ENCODE measurements at regions not wholly inside any gene's neighbourhood (a gene's known extent, or its start where the extent isn't known, plus 50 kb on each side); places are given as distances from the start of the nearest gene placed in this dataset.
"Not testable (repeated sequence)": the region's sequence is repeated elsewhere in the genome, so short reads cannot be mapped to it uniquely, and the experiment has no call there.

DNA sequence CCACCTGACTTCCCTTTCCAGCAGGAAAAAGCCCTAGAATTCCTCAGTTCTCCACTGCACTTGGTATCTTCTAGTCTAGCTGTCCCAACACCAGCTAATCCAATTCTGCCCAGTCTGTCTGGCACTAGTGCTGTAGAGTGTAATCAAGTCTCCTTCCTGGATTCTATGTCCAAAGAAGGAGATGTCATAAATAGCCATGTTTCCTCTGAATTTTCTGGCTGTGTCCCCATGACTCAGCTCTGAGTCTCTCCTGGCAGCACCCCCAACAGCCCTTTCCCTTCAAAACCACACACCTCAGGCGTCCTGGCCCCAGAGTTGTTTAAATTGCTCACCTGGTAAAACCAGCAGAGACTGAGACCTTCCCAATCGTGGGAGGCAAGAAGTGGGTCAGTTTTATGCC, 197.2 kb downstream of the GRXCR1 start:
- DNase-seq (ENCODE audit: low read depth in 2 of 3, low spot score in 1 of 3): no peak

DNA sequence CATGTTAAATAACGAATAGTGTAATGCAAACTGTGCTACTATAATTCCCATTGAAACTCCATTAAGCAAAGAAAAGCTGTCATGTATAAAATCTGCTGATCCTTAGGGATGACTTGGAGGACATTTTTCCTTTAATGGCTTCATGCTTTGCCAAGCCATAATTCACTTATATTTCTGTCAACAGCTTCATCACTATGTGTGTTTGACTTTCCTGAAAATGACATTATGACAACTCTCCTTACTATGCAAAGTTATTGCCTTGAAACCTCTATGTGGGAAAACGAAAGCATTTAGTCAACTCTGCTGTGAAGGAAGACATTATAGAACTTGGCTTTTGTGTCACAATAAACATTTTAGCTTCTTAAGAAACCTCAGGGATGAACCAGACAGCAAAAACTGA, 210.5 kb downstream of the GRXCR1 start:
- DNase-seq (ENCODE audit: low read depth in 2 of 3, low spot score in 1 of 3): no peak

DNA sequence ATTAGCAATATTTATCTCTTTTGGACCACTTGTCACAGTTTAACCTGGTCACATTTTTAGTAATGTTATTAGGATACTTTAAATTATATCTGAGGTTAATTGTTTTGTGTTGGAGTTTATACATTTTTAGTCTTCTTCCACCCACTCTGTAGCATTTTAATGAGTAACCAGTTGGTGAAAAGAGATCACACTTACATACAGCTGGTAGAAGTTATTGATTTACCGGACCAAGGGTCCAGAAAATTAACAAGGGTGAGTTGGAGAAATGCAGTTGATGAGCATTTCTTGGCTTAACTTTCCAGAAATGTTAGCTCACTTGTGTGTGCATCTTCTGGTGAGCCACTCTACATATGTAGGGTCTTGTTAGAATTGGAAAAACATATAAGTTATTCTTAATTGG, 219.6 kb downstream of the GRXCR1 start:
- no peak for DNase-seq (ENCODE audit: low read depth in 2 of 3, low spot score in 1 of 3)

DNA sequence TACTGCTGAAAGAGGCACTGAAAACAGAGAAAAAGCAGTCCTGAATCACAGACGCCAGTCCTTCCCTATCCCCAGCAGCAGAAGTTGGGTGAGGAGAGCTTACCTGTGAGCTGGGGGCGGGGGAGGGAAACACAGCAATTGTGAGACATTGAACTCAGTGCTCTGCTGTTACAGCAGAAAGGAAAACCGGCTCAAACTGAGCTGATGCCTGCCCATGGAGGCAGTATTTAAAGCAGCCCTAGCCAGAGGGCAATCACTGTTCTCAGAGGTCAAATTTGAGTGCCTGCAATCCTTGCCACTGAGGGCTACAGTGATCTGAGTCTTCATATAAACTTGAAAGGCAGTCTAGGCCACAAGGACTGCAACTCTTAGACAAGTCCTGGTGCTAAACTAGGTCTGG, 220.7 kb downstream of the GRXCR1 start:
- no peak for DNase-seq (ENCODE audit: low read depth in 2 of 3, low spot score in 1 of 3)

DNA sequence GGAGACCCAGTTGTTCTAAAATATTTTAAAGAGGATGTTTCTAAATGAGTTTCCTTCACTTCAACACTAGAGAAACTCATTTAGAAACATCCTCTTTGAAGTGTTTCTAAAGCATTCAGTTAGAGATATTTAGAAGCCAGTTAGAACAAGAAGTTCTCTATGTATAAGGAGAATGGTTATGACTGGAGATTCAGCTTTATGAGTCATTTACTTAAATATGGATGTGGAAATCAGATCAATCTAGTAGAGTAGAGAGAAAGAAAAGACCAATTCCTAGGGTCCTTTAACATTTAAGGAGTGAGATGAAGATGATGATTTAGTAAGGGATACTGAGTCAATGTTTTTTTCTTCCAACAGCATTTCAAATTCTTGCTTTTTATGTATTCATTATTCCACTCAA, 234.1 kb downstream of the GRXCR1 start:
- no peak for DNase-seq (ENCODE audit: low read depth in 2 of 3, low spot score in 1 of 3)

DNA sequence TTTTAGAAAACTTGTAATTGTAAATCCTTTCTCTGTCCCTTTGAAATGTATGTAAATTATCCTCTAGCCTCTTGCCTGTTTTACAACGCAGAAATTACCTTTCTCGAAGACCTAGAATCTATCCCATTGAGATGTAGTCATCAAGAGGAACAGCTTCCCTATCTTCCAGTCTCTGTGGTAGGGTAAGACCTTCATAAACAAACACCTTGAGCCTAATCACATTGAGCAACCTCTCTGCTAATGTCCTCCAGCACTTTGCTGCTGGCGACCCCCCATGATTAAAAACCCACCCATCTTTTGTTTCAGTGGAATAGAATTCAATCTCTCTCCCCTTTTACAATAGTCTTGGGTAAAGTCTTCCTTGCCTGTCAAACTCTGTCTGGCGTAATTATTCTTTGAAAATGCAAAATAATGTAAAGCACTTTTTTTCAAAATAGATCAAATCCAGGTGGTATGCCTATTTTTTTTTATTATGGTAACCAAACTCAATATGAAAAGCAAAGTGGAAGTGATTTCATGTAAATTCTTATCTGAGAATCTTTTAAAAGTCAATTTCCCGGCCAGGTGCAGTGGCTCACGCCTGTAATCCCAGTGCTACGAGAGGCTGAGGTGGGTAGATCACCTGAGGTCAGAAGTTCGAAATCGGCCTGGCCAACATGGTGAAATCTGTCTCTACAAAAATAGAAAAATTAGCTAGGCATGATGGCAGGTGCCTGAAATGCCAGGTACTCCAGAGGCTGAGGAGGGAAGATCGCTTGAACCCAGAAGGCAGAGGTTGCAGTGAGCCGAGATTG, 237.9 kb downstream of the GRXCR1 start:
- DNase-seq (ENCODE audit: low read depth in 2 of 3, low spot score in 1 of 3): no peak

DNA sequence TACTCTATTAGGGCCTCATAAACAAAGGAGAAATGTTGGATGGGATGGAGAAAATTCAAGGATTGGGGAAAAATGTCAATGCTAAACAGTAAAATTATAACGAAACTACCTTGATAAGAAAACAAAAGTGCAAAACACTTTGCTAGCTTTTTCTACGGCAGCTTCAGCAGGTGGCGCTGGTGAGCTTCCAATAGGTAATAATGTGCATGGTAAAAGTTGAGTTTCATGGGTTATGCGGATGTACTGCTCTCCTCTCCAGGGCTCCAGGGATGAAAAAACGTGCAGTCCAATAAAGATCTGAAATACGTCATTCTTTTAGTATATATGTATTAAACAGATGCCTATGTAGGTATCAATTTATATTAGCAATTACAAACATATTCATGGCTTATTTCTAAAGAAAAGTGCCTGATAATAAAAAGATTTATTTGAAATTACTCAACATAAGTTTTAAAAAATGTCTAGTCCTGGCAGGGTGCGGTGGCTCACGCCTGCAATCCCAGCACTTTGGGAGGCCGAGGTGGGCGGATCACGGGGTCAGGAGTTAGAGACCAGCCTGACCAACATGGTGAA, 239.6 kb downstream of the GRXCR1 start:
- peak; percentile 9 to 33 (median 20) for DNase-seq (ENCODE audit: low read depth in 2 of 3, low spot score in 1 of 3)

DNA sequence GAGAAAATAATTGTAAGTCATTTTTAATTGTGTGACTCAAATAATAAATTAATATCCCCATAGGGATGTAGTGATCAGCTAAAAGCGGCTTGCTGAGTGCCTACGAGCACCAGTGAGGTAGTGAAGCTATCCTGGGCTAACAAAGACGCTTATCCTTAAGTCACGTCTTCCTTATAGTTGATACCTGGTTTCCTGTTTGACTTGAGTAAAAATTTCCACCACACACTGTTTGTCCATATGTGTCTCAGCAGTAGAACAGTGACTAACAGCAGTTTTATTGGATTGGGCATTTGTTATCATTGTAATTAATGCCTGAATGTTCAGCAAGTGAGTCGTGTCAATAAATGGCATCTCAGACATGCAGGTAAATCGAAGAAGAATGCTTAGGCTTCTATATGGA, 241.1 kb downstream of the GRXCR1 start:
- no peak for DNase-seq (ENCODE audit: low read depth in 2 of 3, low spot score in 1 of 3)

DNA sequence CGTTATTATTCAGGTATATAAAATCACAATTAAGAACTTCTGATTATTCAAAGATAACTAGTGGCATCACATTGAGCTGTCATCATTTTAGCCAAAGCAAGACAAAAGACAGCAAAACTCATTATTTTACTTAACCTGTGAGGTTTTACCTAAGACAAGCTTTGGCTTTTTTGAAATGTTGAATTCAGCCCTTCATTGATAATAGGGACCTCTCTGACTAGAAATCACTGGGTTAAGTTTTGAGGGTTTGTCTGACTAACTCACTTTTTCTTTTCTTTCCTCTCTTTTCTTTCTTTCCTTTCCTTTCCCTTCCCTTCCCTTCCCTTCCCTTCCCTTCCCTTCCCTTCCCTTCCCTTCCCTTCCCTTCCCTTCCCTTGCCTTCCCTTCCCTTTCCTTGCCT, 244.2 kb downstream of the GRXCR1 start:
- DNase-seq (ENCODE audit: low read depth in 2 of 3, low spot score in 1 of 3): no peak

DNA sequence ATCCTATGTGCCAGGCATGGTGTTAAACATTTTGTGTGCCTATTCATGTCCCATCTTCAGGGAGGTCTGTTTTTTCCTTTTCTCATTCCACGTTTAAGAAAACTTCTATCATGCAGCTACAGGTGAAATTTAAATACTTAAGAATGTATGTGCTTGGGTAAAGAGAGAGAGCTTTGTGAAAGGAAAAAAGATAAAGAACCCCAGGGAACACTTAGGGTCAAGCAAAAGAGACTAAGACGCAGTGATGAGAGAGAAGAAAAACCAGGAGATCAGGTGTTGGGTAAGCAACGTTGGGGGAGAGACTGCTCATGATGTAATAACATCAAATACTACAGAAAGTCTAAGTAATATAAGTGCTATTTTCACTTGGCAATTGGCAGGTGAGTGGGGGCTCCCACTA, 253.7 kb downstream of the GRXCR1 start:
- no peak for DNase-seq (ENCODE audit: low read depth in 2 of 3, low spot score in 1 of 3)

DNA sequence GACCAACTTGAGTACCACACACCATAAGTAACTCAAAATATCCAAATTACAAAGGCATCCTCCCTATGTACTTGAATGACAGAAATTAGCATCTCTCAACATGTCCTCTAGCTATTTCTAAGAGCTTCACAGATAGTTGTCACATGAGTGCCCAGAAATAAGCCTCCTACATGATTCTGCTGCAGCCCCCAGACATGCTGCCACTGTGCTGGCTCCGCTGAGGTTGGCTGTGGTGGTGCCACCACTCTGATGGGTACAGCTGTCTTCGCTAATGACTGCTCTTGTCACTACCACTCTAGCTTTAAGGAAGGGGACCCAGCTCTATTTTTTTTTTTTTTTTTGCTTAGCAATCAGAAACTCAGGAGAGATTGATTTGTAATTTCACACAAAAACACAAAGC, 256.0 kb downstream of the GRXCR1 start:
- no peak for DNase-seq (ENCODE audit: low read depth in 2 of 3, low spot score in 1 of 3)

DNA sequence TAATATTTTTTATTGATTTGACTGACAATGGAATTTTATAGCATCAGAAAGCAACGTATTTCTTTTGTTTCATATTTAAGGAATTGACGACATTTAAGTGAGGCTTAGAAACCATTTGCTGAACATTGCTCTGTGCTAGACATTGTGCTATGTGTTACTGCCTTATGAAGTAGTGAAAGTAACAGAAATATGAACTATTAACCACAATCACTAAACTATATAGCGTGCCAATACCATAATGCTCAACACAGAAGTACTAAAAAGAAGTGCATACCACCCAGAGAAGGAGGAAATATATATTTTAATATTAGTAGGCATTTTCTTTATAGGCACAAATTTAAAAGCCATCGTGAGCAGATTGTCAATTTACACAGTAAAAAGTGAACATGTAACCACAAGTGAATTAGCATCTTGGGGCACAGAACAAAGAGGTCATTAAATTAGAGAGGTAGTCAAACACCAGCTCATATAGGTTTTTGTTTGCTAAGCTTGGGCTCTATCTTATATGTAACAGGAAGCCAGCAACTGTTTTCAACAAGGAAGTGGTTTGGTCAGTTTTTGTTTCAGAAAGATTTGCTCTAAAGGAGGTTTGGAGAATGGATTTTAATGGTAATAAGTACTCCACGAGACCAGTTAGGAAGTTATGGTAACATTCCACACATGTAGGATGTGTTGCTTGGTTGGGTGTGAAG, 270.7 kb downstream of the GRXCR1 start:
- DNase-seq (ENCODE audit: low read depth in 2 of 3, low spot score in 1 of 3): no peak

DNA sequence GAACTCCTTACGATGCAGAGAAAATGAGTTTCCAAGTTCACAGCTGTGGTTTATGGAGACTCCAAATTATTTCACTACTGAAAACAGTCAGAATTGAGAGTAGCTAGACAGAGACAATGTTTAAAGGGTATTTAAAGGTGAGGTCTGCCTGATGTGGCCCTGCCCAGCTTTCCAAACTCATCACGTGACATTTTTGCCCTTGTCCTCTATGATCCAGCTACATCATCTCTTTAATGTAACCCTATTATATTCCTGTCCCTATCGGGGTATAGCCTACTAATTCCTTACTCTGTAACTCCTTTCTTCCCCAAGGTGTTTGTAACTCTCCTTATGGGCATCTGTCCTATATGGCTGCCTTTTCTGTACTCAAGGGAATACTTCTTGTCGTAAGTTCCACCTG, 297.2 kb downstream of the GRXCR1 start:
- DNase-seq (ENCODE audit: low read depth in 2 of 3, low spot score in 1 of 3): no peak

DNA sequence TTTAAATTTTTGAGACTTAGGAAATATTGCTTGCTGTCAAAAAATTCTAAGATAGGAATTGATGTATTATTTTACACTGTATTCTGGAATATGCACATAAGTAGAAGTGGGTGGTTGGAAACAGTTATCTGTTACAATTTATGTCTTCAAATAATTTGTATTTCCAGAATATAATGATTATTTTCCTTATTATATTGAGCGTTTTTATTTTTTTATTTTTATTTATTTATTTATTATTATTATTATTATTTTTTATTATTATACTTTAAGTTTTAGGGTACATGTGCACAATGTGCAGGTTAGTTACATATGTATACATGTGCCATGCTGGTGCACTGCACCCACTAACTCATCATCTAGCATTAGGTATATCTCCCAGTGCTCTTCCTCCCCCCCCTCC, 320.1 kb downstream of the GRXCR1 start:
- not testable (repeated sequence) for DNase-seq (ENCODE audit: low read depth in 2 of 3, low spot score in 1 of 3)

DNA sequence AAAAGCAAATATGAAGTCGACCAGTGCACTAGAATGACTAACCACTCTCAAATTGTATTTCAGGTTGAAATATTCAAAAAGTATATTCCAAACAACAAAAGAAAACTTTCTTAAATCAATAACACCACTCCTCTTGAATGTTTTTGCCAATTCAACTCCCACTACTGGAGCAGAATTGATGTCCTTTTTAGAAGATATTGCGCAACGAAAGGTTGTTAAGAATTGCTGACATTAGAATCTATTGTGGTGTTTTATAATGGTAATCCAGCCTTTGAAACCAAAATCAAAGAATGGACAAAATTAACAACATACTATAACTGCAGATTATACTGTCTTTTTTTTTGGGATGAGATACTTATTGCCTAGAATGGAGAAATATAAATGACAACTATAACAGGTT, 331.3 kb downstream of the GRXCR1 start:
- DNase-seq (ENCODE audit: low read depth in 2 of 3, low spot score in 1 of 3): no peak

DNA sequence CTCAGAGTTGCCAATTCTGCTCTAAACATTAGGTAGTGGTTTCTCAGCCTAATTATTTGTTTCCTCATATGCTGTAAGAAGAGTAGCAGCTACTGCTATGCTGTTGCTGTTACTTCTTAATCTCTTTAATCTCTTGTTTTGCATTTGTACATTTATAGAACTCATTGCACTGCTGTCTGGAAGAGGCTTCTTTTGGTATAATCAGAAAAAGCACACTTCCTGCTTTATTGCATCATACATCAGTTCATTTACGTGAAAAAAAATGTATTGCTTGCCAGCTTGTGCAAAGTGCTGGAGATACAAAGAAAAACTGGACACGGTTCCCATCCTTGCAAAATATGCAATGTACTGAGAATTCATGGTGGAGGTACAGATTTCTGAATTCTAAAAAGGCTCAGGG, 332.0 kb downstream of the GRXCR1 start:
- DNase-seq (ENCODE audit: low read depth in 2 of 3, low spot score in 1 of 3): no peak

DNA sequence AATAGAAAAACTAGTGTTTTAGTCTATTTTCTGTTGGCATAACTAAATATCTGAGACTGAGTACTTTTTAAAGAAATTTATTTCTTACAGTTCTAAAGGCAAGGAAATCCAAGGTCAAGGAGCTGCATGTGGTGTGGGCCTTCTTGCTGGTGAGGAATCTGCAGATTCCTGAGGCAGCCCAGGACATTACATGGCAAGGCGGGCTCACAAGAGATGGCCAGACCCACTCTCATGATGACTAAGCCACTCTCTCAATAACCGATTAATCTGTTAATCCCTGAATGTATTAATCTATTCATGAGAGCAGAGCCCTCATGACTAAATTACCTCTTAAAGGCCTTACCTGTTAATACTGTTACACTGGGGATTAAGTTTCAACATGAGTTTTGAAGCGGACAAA, 340.8 kb downstream of the GRXCR1 start:
- DNase-seq (ENCODE audit: low read depth in 2 of 3, low spot score in 1 of 3): no peak

DNA sequence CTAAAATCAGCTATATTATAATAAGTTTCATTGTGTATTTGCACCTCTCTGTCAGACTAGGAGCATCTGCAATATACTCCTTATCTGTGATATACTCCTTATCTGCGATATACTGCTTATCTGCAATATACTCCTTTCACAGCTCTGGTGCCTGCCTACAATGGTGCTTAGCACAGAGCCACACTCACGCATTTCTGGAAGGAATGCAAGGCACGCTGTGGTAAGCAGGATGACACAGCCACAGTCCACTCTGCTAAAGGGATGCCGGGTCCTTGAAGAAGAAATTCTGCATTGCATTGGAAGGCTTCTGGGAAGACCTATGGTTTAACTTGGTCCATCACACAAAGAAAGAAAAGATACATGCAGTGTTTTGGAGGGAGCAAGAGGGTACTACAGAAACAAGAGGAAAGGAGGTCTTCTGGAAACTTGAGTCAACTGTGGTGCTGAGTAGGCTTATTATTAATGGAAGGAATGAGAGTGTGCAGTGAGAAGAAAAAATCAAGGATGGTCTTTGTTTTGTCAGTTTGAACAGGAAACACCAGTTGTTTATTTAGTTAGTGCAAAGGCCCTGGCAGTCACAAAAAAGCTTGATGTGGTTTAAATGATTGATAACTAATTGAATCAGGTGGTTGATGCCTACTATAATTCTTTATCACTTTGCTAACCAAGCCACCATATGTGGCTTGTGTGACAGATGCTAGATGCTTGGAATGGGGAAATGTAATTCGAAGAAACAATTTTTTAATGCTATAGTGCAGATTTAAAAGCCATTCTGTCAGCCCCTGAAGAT, 342.3 kb downstream of the GRXCR1 start:
- no peak for DNase-seq (ENCODE audit: low read depth in 2 of 3, low spot score in 1 of 3)

DNA sequence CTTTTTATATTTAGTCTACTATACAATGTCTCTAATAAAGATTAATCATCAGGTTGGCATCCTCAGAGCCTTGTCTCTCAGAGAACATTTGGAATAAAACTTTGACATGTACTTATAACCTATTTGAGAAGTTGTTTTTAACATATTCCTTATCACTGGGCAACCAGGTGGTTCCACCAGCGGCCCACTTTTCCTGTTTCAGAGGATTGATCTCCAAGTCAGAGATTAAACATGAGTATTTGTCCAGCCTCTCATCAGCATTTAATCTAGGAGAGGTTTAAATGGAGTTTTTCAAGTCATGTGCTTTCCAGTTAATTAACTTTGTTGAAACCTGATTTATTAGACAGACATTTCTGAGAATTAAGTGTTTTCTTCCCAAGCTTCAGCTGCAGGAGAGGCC, 345.5 kb downstream of the GRXCR1 start:
- DNase-seq (ENCODE audit: low read depth in 2 of 3, low spot score in 1 of 3): no peak

DNA sequence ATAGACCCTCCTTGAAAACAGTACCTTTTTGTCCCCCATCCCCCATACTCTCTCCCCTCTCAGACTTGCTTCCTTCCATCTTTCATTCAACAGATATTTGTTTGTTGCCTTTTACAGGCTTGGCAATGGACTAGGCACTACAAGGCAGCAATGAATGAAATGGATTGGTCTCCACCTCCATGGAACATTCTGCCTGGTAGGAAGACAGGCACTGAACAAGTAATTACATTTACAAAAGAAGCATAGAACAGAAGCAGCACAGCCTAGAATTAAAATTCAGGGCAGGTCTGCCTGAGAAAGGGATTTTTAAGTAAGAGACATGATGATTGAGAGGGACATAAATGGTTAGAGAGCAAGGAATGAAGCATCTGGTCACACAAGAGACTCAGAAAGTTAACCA, 346.1 kb downstream of the GRXCR1 start:
- no peak for DNase-seq (ENCODE audit: low read depth in 2 of 3, low spot score in 1 of 3)

DNA sequence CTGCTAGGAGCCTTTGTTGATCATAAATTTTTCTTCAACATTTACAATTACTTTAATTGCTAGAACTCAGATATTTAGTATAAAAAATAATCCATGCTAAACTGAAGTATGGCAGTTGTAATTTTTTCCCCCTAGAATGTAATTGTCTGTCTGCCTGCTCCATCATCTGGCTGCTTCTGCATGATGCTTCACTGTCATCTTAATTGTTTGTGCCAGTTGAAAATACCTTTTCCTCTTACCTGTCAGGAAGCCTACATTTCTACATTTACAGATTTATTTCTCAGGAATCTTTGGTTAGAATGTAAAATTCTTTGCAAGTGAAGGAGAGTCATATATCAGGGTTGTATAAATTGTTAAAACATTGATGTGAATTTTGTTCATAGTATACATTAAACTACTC, 348.6 kb downstream of the GRXCR1 start:
- no peak for DNase-seq (ENCODE audit: low read depth in 2 of 3, low spot score in 1 of 3)

DNA sequence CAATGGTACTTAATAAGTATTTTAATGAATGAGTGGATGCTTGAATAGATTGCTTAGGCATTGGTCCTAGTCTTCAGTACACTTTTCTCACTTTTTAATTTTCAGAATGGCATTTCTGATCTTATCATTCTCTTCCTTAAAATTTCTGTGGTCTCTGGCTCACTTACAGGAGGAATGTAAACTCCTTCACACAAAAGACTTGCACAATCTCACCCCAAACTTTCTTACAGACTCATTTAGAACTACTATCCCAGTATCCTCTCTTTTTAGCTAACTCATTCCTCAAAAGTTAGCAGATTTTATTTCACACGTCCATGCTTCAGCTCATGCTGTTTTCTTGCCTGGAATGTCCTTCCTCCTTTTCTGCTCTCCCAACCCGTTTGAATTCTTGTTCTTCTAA, 350.1 kb downstream of the GRXCR1 start:
- no peak for DNase-seq (ENCODE audit: low read depth in 2 of 3, low spot score in 1 of 3)
